NOMO-1 treated with dmso at 0.1 percent for 144 hours (cell line): ENCODE measurements at regions not wholly inside any gene's neighbourhood (a gene's known extent, or its start where the extent isn't known, plus 50 kb on each side); places are given as distances from the start of the nearest gene placed in this dataset.
A peak's percentile ranks its signal among the peaks of the same experiment; 100 is the strongest.

Experiments used
- DNase-seq: peaks from one replicate; lab custom pipeline; 2025; ENCODE audit not compliant: unreplicated experiment; lab: John Stamatoyannopoulos, UW

GRCh38 chr21:26784974-26785373 lies 60.2 kb downstream of the ADAMTS1 start:
- DNase-seq = no peak

- DNase-seq = no peak
These were observed 61.6 kb downstream of the ADAMTS1 start for GRCh38 chr21:26783466-26784195.

GRCh38 chr21:26782747-26783146 lies 62.5 kb downstream of the ADAMTS1 start:
- DNase-seq = no peak

GRCh38 chr21:26782331-26782730 lies 62.9 kb downstream of the ADAMTS1 start:
- DNase-seq = no peak

GRCh38 chr21:26781331-26781730 lies 63.9 kb downstream of the ADAMTS1 start:
- no peak for DNase-seq

- DNase-seq = no peak
These were observed 68.0 kb downstream of the ADAMTS1 start for GRCh38 chr21:26777166-26777565.

GRCh38 chr21:26776310-26777021 lies 68.7 kb downstream of the ADAMTS1 start:
- DNase-seq = no peak

- DNase-seq = no peak
These were observed 72.2 kb downstream of the ADAMTS1 start for GRCh38 chr21:26773058-26773457.

- peak; percentile 9 for DNase-seq
These were observed 75.5 kb downstream of the ADAMTS1 start for GRCh38 chr21:26769613-26770188.

- no peak for DNase-seq
These were observed 78.3 kb downstream of the ADAMTS1 start for GRCh38 chr21:26766826-26767325.

- no peak for DNase-seq
These were observed 83.9 kb downstream of the ADAMTS1 start for GRCh38 chr21:26761174-26761915.

GRCh38 chr21:26759731-26760130 lies 85.5 kb downstream of the ADAMTS1 start:
- no peak for DNase-seq

GRCh38 chr21:26758083-26758880 lies 86.9 kb downstream of the ADAMTS1 start:
- no peak for DNase-seq

GRCh38 chr21:26756491-26757159 lies 88.6 kb downstream of the ADAMTS1 start:
- DNase-seq = no peak

- DNase-seq = no peak
These were observed 90.4 kb downstream of the ADAMTS1 start for GRCh38 chr21:26754853-26755252.

GRCh38 chr21:26753822-26754221 lies 91.4 kb downstream of the ADAMTS1 start:
- DNase-seq = no peak

GRCh38 chr21:26752849-26753248 lies 92.4 kb downstream of the ADAMTS1 start:
- DNase-seq = no peak

GRCh38 chr21:26751305-26751704 lies 93.9 kb downstream of the ADAMTS1 start:
- no peak for DNase-seq

GRCh38 chr21:26748066-26748465 lies 97.1 kb downstream of the ADAMTS1 start:
- DNase-seq = no peak

- DNase-seq = no peak
These were observed 98.0 kb downstream of the ADAMTS1 start for GRCh38 chr21:26747216-26747615.
